ENCODE measurements at regions not wholly inside any gene's neighbourhood (a gene's known extent, or its start where the extent isn't known, plus 50 kb on each side); places are given as distances from the start of the nearest gene placed in this dataset.

- no peak for TF ChIP-seq SUZ12 (IDR thresholded peaks at IDR 0.05; ENCODE audit: extremely low read depth, insufficient read depth, insufficient read length)
- no peak for TF ChIP-seq ZNF274 (IDR thresholded peaks at IDR 0.05; ENCODE audit: low read depth, low read length)
- no peak for TF ChIP-seq YY1 (IDR thresholded peaks at IDR 0.05; ENCODE audit: insufficient read depth, insufficient read length)
These were observed 280.3 kb upstream of the ZSWIM2 start for GRCh38 chr2:187129306-187129705.

Measured in NT2/D1 (cell line).